ENCODE measurements at regions not wholly inside any gene's neighbourhood (a gene's known extent, or its start where the extent isn't known, plus 50 kb on each side); places are given as distances from the start of the nearest gene placed in this dataset.

DNA sequence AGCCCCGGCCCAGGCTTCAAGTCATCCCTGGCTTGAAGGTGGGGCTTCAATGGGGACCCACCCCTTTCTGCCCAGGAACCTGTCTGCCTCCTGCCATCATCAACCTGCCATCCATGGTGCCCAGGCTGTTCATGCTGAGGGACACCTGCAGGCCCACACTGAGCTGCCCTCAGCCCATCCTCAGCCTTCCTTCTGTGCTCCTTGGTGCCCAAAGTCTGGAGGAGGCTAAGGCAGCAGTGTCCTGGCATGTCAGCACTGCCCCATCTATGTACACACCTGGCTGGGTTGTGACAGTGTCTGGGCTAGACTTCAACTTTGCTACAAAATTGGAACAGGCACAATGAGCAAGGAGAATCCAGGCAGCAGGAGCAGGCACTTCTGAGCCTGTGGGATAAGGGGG is 745.3 kb upstream of the EPHA6 start (continued):
- TF ChIP-seq KDM5A (IDR thresholded peaks at IDR 0.05; ENCODE audit: low read length): no peak

DNA sequence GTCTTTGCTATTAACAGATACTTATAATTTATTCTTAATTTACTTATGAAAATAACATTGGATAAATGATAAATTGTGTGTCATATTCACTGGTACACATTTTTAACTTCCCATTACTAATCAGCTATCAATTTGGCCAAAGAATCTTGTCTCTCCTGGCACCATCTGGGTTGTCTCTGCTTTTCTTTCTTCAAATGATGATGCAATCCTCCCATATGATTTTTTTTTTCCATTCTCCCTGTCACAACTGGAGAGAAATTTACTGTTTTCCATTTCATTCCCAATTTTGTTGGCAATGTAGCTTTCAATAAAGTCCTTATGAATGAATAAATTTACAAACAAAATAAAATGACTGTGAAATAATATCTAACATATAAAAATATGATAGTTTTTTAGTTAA is 743.7 kb upstream of the EPHA6 start:
- H3K27ac ChIP-seq (ENCODE audit: low read depth, low read length): no peak overlapping the region
- no peak overlapping the region for H4K91ac ChIP-seq (replicated peaks; ENCODE audit: insufficient read length, low read length)
- H3K18ac ChIP-seq (ENCODE audit: extremely low read depth, low read length): no peak overlapping the region
- no peak overlapping the region for H3K4ac ChIP-seq (replicated peaks; ENCODE audit: insufficient read length, low read depth, low read length)
- no peaks in the 10 kb centered on the region for H4K20me1 ChIP-seq (replicated peaks in 1 of 2; ENCODE audit: control insufficient read depth in 1 of 2, insufficient read depth in 2 of 2, low read length in 2 of 2)
- ChIA-PET CTCF (ENCODE audit: partially characterized antibody) (no interaction called here), POLR2A (ENCODE audit: partially characterized antibody) (no interaction called here)
- H2BK12ac ChIP-seq (ENCODE audit: low read depth, low read length): no peak overlapping the region
- H3K4me1 ChIP-seq (replicated peaks in 1 of 4; ENCODE audit: control insufficient read depth in 3 of 4, insufficient read depth in 4 of 4, low read length in 3 of 4): no peaks in the 10 kb centered on the region
- no peak overlapping the region for H2BK120ac ChIP-seq (replicated peaks; ENCODE audit: low read depth, low read length)
- no peak overlapping the region for H4K8ac ChIP-seq (ENCODE audit: extremely low read depth, insufficient read depth, low read length)
- no peaks in the 10 kb centered on the region for H3K79me2 ChIP-seq (ENCODE audit: control insufficient read depth in 1 of 2, insufficient read depth in 2 of 2, low read length in 2 of 2)
- H3K79me1 ChIP-seq (ENCODE audit: low read depth, low read length): no peaks in the 10 kb centered on the region
- TF ChIP-seq SUZ12 (IDR thresholded peaks at IDR 0.05; ENCODE audit: low read length): no peak
- no peak for TF ChIP-seq GABPA (IDR thresholded peaks at IDR 0.05; ENCODE audit: borderline replicate concordance, insufficient read depth, low read length)
- peak; percentile 68; the same call in 1 of the 2 replicates for TF ChIP-seq CEBPB (IDR thresholded peaks at IDR 0.05; ENCODE audit: low read depth, low read length)
- no peak for TF ChIP-seq SP4 (IDR thresholded peaks at IDR 0.05; ENCODE audit: low read length)
- no peak for FAIRE-seq
- H3K56ac ChIP-seq (replicated peaks; ENCODE audit: insufficient read length, low read depth, low read length): no peak overlapping the region
- no peak overlapping the region for H4K5ac ChIP-seq (ENCODE audit: insufficient read length, low read depth, low read length)
- DNase-seq (ENCODE audit: low read depth in 1 of 2, low spot score in 2 of 2): no peak
- no peak overlapping the region for H2AFZ ChIP-seq (ENCODE audit: low read length)
- no peaks in the 10 kb centered on the region for H3K23me2 ChIP-seq (ENCODE audit: low read depth, low read length)
- H2BK15ac ChIP-seq (ENCODE audit: low read length): no peak overlapping the region
- no peaks in the 10 kb centered on the region for H3K27me3 ChIP-seq (replicated peaks in 1 of 4; ENCODE audit: control insufficient read depth in 3 of 4, extremely low read depth in 1 of 4, insufficient read depth in 3 of 4, low read length in 3 of 4)
- no peaks in the 10 kb centered on the region for H3K36me3 ChIP-seq (ENCODE audit: control insufficient read depth in 2 of 4, insufficient read depth in 4 of 4, low read length in 3 of 4)
- no peak overlapping the region for H3K14ac ChIP-seq (ENCODE audit: insufficient read length)
- H3K4me3 ChIP-seq (ENCODE audit: extremely low read depth in 1 of 4, insufficient read depth in 2 of 4, low read depth in 3 of 4, low read length in 4 of 4): no peak overlapping the region
- no peaks in the 10 kb centered on the region for H3K9me3 ChIP-seq (ENCODE audit: insufficient read depth in 2 of 2, low read depth in 1 of 2, low read length in 1 of 2)
- no peak overlapping the region for H3K4me2 ChIP-seq (ENCODE audit: insufficient read depth in 1 of 2, low read depth in 2 of 2, low read length in 2 of 2)
- H3K23ac ChIP-seq (ENCODE audit: insufficient read length): no peak overlapping the region
- H2AK5ac ChIP-seq (ENCODE audit: low read depth, low read length): no peak overlapping the region
- no peak overlapping the region for H2BK5ac ChIP-seq (ENCODE audit: low read depth, low read length)
- no peak overlapping the region for H2BK20ac ChIP-seq (ENCODE audit: low read length)
- no peak overlapping the region for H3K9ac ChIP-seq (replicated peaks in 1 of 4; ENCODE audit: extremely low read depth in 1 of 4, low read depth in 3 of 4, low read length in 3 of 4)

All from H1 (cell line).